ENCODE measurements at regions not wholly inside any gene's neighbourhood (a gene's known extent, or its start where the extent isn't known, plus 50 kb on each side); places are given as distances from the start of the nearest gene placed in this dataset.
A peak's percentile ranks its signal among the peaks of the same experiment; 100 is the strongest.

DNA sequence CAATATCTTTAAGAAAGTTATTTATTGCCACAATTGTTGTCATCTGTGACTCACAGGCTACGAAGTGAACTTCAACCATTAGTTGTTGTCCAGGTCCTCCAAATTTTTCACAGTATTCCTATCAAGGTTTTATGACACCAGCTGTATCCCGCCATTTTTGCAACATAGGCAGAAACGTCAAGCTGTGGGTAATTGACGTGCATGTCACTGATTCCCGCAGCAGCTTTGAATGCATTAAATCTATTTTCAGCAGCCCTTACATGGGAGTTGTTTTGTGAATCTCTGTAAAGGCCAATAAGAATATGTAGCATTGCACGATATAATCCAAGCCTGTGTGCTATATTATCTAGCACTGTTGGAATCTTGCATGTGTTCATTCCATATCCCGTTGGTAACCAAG is 109.1 kb upstream of the TOPAZ1 start:
- CTCF ChIA-PET: interaction anchor here (0.6 to 1.2 kb wide), 2 partner anchors 25 to 526 kb away, joined by 3 read pairs; no protein-coding TSS in a partner anchor
- intact Hi-C loops (cut with micrococcal nuclease; ENCODE audit: unreplicated experiment): no loop called here
- BruUV-seq (replicated peaks): no TSS peak

DNA sequence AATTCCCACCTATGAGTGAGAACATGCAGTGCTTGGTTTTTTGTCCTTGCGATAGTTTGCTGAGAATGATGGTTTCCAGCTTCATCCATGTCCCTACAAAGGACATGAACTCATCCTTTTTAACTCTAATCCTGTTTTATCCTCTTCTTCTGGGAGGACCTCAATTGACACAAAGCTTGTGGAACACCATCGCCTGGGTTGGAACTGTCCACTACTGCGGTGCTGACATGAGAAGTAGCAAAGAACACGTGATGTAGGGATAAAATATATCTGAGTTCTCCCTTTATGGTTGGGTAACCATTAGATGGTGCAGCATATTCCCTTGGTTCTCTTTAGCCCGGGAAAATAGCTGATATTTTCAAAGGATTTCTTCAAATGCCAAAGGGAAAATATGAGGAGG is 105.3 kb upstream of the TOPAZ1 start:
- H3K27me3 ChIP-seq (replicated peaks in 1 of 2; ENCODE audit: control insufficient read depth in 2 of 2, insufficient read depth in 2 of 2, low read length in 1 of 2): peaks cover 0 to 2% of the 10 kb centered on the region in 2 experiments; a peak in 1 of 4 replicates
- in situ Hi-C loops (cut with MboI) (no loop called here), intact Hi-C loops (cut with micrococcal nuclease; ENCODE audit: unreplicated experiment) (no loop called here)
- H3K9ac ChIP-seq (ENCODE audit: control insufficient read depth, insufficient read depth, low read length): no peak overlapping the region
- H3K4me3 ChIP-seq: no peak overlapping the region
- H3K79me2 ChIP-seq (ENCODE audit: control insufficient read depth, insufficient read depth, low read length): no peaks in the 10 kb centered on the region
- H3K4me2 ChIP-seq (ENCODE audit: control insufficient read depth, insufficient read depth): no peak overlapping the region
- H4K20me1 ChIP-seq (ENCODE audit: control insufficient read depth, insufficient read depth): no peaks in the 10 kb centered on the region
- H3K4me1 ChIP-seq (ENCODE audit: control insufficient read depth, insufficient read depth, low read length): no peaks in the 10 kb centered on the region; the same call in 1 of the 2 replicates
- WGBS (ENCODE audit: insufficient coverage, insufficient replicate concordance, low lambda C conversion rate, missing lambda C conversion rate): 38% methylated on average over 5 of the region's 5 CpGs
- CTCF ChIA-PET: interaction anchor here (0.7 kb wide), 1 partner anchor 257 kb away, joined by 3 read pairs; no protein-coding TSS in a partner anchor
- no peak overlapping the region for H2AFZ ChIP-seq (ENCODE audit: control insufficient read depth, low read depth, low read length)
- H3K27ac ChIP-seq (ENCODE audit: control insufficient read depth, insufficient read depth): no peak overlapping the region
- DNase-seq (ENCODE audit: low read depth, low spot score) (no peak), FAIRE-seq (no peak), ATAC-seq (no peak)
- H3K9me3 ChIP-seq (replicated peaks; ENCODE audit: control insufficient read depth, insufficient read depth, low read length): peaks cover 4% of the 10 kb centered on the region; the same call in 1 of the 3 replicates
- TF ChIP-seq IRF4 (IDR thresholded peaks at IDR 0.05; ENCODE audit: low read depth, low read length) (no peak), MTA3 (IDR thresholded peaks at IDR 0.05; ENCODE audit: borderline replicate concordance, low read length) (no peak), BACH1 (IDR thresholded peaks at IDR 0.05; ENCODE audit: borderline replicate concordance) (no peak), NRF1 (conservative IDR thresholded peaks at IDR 0.05; ENCODE audit: low read depth, low read length) (no peak)
- TF ChIP-seq, protein P1, sequence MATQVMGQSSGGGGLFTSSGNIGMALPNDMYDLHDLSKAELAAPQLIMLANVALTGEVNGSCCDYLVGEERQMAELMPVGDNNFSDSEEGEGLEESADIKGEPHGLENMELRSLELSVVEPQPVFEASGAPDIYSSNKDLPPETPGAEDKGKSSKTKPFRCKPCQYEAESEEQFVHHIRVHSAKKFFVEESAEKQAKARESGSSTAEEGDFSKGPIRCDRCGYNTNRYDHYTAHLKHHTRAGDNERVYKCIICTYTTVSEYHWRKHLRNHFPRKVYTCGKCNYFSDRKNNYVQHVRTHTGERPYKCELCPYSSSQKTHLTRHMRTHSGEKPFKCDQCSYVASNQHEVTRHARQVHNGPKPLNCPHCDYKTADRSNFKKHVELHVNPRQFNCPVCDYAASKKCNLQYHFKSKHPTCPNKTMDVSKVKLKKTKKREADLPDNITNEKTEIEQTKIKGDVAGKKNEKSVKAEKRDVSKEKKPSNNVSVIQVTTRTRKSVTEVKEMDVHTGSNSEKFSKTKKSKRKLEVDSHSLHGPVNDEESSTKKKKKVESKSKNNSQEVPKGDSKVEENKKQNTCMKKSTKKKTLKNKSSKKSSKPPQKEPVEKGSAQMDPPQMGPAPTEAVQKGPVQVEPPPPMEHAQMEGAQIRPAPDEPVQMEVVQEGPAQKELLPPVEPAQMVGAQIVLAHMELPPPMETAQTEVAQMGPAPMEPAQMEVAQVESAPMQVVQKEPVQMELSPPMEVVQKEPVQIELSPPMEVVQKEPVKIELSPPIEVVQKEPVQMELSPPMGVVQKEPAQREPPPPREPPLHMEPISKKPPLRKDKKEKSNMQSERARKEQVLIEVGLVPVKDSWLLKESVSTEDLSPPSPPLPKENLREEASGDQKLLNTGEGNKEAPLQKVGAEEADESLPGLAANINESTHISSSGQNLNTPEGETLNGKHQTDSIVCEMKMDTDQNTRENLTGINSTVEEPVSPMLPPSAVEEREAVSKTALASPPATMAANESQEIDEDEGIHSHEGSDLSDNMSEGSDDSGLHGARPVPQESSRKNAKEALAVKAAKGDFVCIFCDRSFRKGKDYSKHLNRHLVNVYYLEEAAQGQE (IDR thresholded peaks at IDR 0.05; ENCODE audit: low read depth, low read length): peak; percentile 76
- no peaks in the 10 kb centered on the region for H3K36me3 ChIP-seq (ENCODE audit: control insufficient read depth in 2 of 2, insufficient read depth in 2 of 2, low read length in 1 of 2)
- BruUV-seq (replicated peaks): no TSS peak
- RAD21 ChIA-PET (ENCODE audit: unreplicated experiment): no interaction called here
- SMC1A ChIA-PET (ENCODE audit: uncharacterized antibody, unreplicated experiment): no interaction called here
- POLR2A ChIA-PET: no interaction called here

More for the DNA sequence above, 109.1 kb upstream of the TOPAZ1 start:
- H3K27me3 ChIP-seq (replicated peaks in 1 of 2; ENCODE audit: control insufficient read depth in 2 of 2, insufficient read depth in 2 of 2, low read length in 1 of 2): peaks cover 0 to 2% of the 10 kb centered on the region in 2 experiments; a peak in 1 of 4 replicates
- DNase-seq (ENCODE audit: low read depth, low spot score) (no peak), ATAC-seq (no peak), FAIRE-seq (no peak)
- POLR2A ChIA-PET: no interaction called here
- H3K4me1 ChIP-seq (ENCODE audit: control insufficient read depth, insufficient read depth, low read length): 0 out of 2 replicates have a peak, but pooled peaks cover 5% of the 10 kb centered on the region
- no peaks in the 10 kb centered on the region for H3K79me2 ChIP-seq (ENCODE audit: control insufficient read depth, insufficient read depth, low read length)
- SMC1A ChIA-PET (ENCODE audit: uncharacterized antibody, unreplicated experiment): interaction anchor here (1.2 kb wide), 1 partner anchor 11 kb away, joined by 3 read pairs; no protein-coding TSS in a partner anchor
- no peak overlapping the region for H2AFZ ChIP-seq (ENCODE audit: control insufficient read depth, low read depth, low read length)
- H3K9me3 ChIP-seq (replicated peaks; ENCODE audit: control insufficient read depth, insufficient read depth, low read length): no peaks in the 10 kb centered on the region
- in situ Hi-C loops (cut with MboI): no loop called here
- no peak overlapping the region for H3K27ac ChIP-seq (ENCODE audit: control insufficient read depth, insufficient read depth)
- no peaks in the 10 kb centered on the region for H4K20me1 ChIP-seq (ENCODE audit: control insufficient read depth, insufficient read depth)
- H3K4me2 ChIP-seq (ENCODE audit: control insufficient read depth, insufficient read depth): no peak overlapping the region
- H3K36me3 ChIP-seq (ENCODE audit: control insufficient read depth in 2 of 2, insufficient read depth in 2 of 2, low read length in 1 of 2): no peaks in the 10 kb centered on the region
- H3K4me3 ChIP-seq: no peak overlapping the region
- 24% methylated on average over 7 of the region's 7 CpGs for WGBS (ENCODE audit: insufficient coverage, insufficient replicate concordance, low lambda C conversion rate, missing lambda C conversion rate)
- no peak overlapping the region for H3K9ac ChIP-seq (ENCODE audit: control insufficient read depth, insufficient read depth, low read length)
- TF ChIP-seq RELA (IDR thresholded peaks at IDR 0.05; ENCODE audit: borderline replicate concordance, partially characterized antibody): no peak
- no peak for TF ChIP-seq NR2C1 (IDR thresholded peaks at IDR 0.05)
- TF ChIP-seq EP300 (IDR thresholded peaks at IDR 0.05; ENCODE audit: borderline replicate concordance in 1 of 2, control insufficient read depth in 1 of 2, low read depth in 2 of 2, low read length in 2 of 2): no peak
- TF ChIP-seq EED (IDR thresholded peaks at IDR 0.05; ENCODE audit: low read depth): no peak
- TF ChIP-seq ZZZ3 (IDR thresholded peaks at IDR 0.05; ENCODE audit: control insufficient read depth, insufficient read length, low read depth): no peak
- no peak for TF ChIP-seq IKZF1 (conservative IDR thresholded peaks at IDR 0.05)
- TF ChIP-seq MAX (IDR thresholded peaks at IDR 0.05; ENCODE audit: low read depth, low read length): no peak
- TF ChIP-seq MYC (IDR thresholded peaks at IDR 0.05; ENCODE audit: insufficient read depth, insufficient read length, insufficient replicate concordance, low read length, severe bottlenecking): no peak
- TF ChIP-seq RCOR1 (conservative IDR thresholded peaks at IDR 0.05; ENCODE audit: low read depth, low read length): no peak
- TF ChIP-seq HDAC2 (IDR thresholded peaks at IDR 0.05): no peak
- no peak for TF ChIP-seq ZNF207 (IDR thresholded peaks at IDR 0.05; ENCODE audit: borderline replicate concordance)
- RAD21 ChIA-PET (ENCODE audit: unreplicated experiment): no interaction called here
